Tibial nerve (tissue), 4 donors: ENCODE measurements at regions not wholly inside any gene's neighbourhood (a gene's known extent, or its start where the extent isn't known, plus 50 kb on each side); places are given as distances from the start of the nearest gene placed in this dataset.
A peak's percentile ranks its signal among the peaks of the same experiment; 100 is the strongest.

Source experiments
- DNase-seq, 2 donors: peaks; one replicate each; pipeline ENCODE4 v3.0.0-alpha.2; 2019; ENCODE audit warnings: low spot score in 2 of 2
- H3K27ac ChIP-seq, 4 donors: fragments of 200-600 bp; sonication (generic) in 3 of 4; one replicate each; pipeline ENCODE4 v1.5.1; 2017 to 2019; ENCODE audit warnings: mild to moderate bottlenecking in 1 of 4
- H3K27me3 ChIP-seq, 2 donors: fragments of 200-600 bp; sonication (generic) in 1 of 2; one replicate each; pipeline versions ENCODE4 v1.5.1 to v1.6.0; 2017 to 2019
- H3K36me3 ChIP-seq, 3 donors: fragments of 200-600 bp; sonication (generic); one replicate each; pipeline ENCODE4 v1.5.1; 2018 to 2019
- H3K4me1 ChIP-seq, 4 donors: fragments of 200-600 bp; sonication (generic) in 3 of 4; one replicate each; pipeline ENCODE4 v1.5.1; 2017 to 2019
- H3K4me3 ChIP-seq, 4 donors: fragments of 200-600 bp; sonication (generic) in 3 of 4; one replicate each; pipeline ENCODE4 v1.5.1; 2017 to 2019; ENCODE audit warnings: mild to moderate bottlenecking in 1 of 4, moderate library complexity in 1 of 4
- H3K9me3 ChIP-seq, 4 donors: fragments of 200-600 bp; sonication (generic) in 3 of 4; one replicate each; pipeline ENCODE4 v1.5.1; 2017 to 2019
- CTCF ChIP-seq, 5 experiments: fragments of 200-600 bp in 3 of 5; fragments of 450-650 bp in 2 of 5; sonication (generic) in 3 of 5; IDR thresholded peaks; one replicate each; pipeline ENCODE4 v1.5.1; 2016 to 2019; ENCODE audit warnings: antibody characterized with exemption in 5 of 5, mild to moderate bottlenecking in 3 of 5, moderate library complexity in 2 of 5
- EP300 ChIP-seq, 2 donors: sonication (generic); formaldehyde crosslinking; IDR thresholded peaks; one replicate each; pipeline ENCODE4 v1.6.1; 2017; ENCODE audit warnings: antibody characterized with exemption in 2 of 2, mild to moderate bottlenecking in 1 of 2
- POLR2A ChIP-seq, 2 donors: fragments of 450-650 bp; IDR thresholded peaks; one replicate each; pipeline ENCODE4 v1.6.1; 2017; ENCODE audit warnings: antibody characterized with exemption in 2 of 2, mild to moderate bottlenecking in 2 of 2, moderate library complexity in 2 of 2
- WGBS, 2 donors: methylation state at CpG; one replicate each; pipeline ENCODE4 v1.1.5; 2018; 5-methylcytosine and 5-hydroxymethylcytosine counted together

DNA sequence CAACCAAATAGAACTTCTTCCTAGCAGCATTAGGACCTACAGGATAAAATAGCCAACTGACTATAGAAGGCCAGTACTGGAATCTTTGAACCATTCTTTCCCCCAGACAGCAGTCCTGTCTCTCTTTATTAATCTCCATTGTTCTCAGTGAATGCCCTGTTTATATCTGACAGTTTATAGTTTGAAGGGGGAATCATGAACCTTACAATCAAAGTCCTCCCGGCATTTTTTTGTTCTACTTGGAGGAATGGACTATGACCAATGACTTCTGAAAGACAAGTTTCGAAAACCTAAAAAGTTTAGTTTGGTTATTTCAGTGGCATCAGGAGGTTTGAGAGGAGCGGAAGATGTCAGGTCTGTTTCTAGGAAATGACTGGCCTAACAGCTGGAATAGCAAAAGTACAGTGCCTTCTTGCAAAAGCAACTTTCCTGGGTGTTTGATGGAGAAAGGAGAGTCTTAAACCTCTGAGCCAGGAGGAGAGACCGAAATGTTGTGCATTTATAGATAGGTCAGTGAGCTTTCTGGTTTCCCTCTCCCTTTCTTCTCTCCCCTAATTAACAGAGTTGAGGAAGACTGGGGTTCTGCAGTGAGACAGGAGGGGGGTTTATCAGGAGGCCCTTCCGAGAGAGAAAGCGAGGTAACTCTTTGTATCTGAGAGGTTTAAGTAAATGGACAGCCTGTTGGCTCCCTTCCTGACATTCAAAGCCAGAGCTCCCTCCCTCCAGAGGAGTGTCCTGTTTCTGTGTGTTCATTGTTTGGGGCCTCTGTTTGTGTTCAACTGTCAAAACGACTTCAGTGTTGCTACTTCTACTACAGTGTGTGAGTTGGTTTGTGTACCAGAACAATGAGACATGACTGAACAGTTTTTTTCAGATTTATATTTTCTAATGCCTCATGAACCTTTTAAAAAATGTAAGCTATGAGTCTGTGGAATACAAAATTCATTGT is 383.0 kb upstream of the RARB start:
- WGBS, 2 donors, result 48 to 51% methylated on average over 7 of the region's 7 CpGs
- no peaks in the 10 kb centered on the region for H3K9me3 ChIP-seq
- no peaks in the 10 kb centered on the region for H3K27me3 ChIP-seq
- H3K4me3 ChIP-seq, result no peak overlapping the region
- no peak for DNase-seq
- peak overlapping the region in 2 of 4 donors; percentile 19 to 53 for H3K27ac ChIP-seq
- peaks cover 0 to 34% (median 10%) of the 10 kb centered on the region in 4 donors for H3K4me1 ChIP-seq
- H3K36me3 ChIP-seq, result no peaks in the 10 kb centered on the region
- TF ChIP-seq POLR2A (IDR thresholded peaks at IDR 0.05) (no peak), EP300 (IDR thresholded peaks at IDR 0.05) (no peak), CTCF (IDR thresholded peaks at IDR 0.05) (no peak)

GRCh38 chr3:25046911-25047771 is 380.9 kb upstream of the RARB start:
- no peak overlapping the region for H3K27ac ChIP-seq
- no peak for TF ChIP-seq POLR2A (IDR thresholded peaks at IDR 0.05)
- TF ChIP-seq CTCF (IDR thresholded peaks at IDR 0.05), result no peak
- no peak for TF ChIP-seq EP300 (IDR thresholded peaks at IDR 0.05)
- H3K4me1 ChIP-seq, result peaks cover 0 to 33% (median 10%) of the 10 kb centered on the region in 4 donors
- peak in 1 of 2 donors; percentile 17 for DNase-seq
- H3K4me3 ChIP-seq, result no peak overlapping the region
- H3K9me3 ChIP-seq, result no peaks in the 10 kb centered on the region
- H3K36me3 ChIP-seq, result no peaks in the 10 kb centered on the region
- no peaks in the 10 kb centered on the region for H3K27me3 ChIP-seq
- 66 to 74% methylated on average over 2 of the region's 2 CpGs for WGBS, 2 donors

DNA sequence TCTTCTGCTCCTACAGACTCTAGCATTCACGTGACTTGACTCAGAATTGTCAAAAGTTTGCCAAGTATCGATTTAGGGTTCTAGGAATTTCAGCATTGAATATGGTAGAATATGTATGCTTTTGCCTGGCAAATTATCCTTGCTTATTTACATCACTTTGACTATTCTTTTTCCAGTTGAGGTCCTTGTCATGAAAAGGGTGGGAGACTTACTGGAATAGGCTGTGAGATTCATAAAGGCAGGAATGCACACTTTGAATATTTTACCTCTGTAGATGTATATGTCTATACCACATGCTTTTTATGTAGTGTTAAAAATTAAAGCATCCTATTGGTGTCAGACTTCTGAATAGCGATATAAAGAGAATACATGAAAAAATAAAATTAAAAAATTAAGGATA is 378.8 kb upstream of the RARB start:
- no peak overlapping the region for H3K27ac ChIP-seq
- no peak for TF ChIP-seq CTCF (IDR thresholded peaks at IDR 0.05)
- TF ChIP-seq EP300 (IDR thresholded peaks at IDR 0.05), result no peak
- TF ChIP-seq POLR2A (IDR thresholded peaks at IDR 0.05), result no peak
- H3K4me1 ChIP-seq, result peaks cover 0 to 30% (median 10%) of the 10 kb centered on the region in 4 donors
- H3K9me3 ChIP-seq, result no peaks in the 10 kb centered on the region
- 87 to 89% methylated on average over 3 of the region's 3 CpGs for WGBS, 2 donors
- H3K36me3 ChIP-seq, result no peaks in the 10 kb centered on the region
- H3K27me3 ChIP-seq, result no peaks in the 10 kb centered on the region
- DNase-seq, result no peak
- no peak overlapping the region for H3K4me3 ChIP-seq

GRCh38 chr3:25053360-25053759 is 374.7 kb upstream of the RARB start:
- Histone ChIP-seq H3K27me3 (no peaks in the 10 kb centered on the region), H3K27ac (no peak overlapping the region), H3K4me3 (no peak overlapping the region), H3K9me3 (no peaks in the 10 kb centered on the region), H3K4me1 (peaks cover 0 to 10% (median 0%) of the 10 kb centered on the region in 4 donors), H3K36me3 (no peaks in the 10 kb centered on the region)
- 91 to 95% methylated on average over 3 of the region's 3 CpGs for WGBS, 2 donors
- DNase-seq, result no peak
- TF ChIP-seq POLR2A (IDR thresholded peaks at IDR 0.05) (no peak), CTCF (IDR thresholded peaks at IDR 0.05) (no peak), EP300 (IDR thresholded peaks at IDR 0.05) (no peak)
